ENCODE measurements at regions not wholly inside any gene's neighbourhood (a gene's known extent, or its start where the extent isn't known, plus 50 kb on each side); places are given as distances from the start of the nearest gene placed in this dataset.

DNA sequence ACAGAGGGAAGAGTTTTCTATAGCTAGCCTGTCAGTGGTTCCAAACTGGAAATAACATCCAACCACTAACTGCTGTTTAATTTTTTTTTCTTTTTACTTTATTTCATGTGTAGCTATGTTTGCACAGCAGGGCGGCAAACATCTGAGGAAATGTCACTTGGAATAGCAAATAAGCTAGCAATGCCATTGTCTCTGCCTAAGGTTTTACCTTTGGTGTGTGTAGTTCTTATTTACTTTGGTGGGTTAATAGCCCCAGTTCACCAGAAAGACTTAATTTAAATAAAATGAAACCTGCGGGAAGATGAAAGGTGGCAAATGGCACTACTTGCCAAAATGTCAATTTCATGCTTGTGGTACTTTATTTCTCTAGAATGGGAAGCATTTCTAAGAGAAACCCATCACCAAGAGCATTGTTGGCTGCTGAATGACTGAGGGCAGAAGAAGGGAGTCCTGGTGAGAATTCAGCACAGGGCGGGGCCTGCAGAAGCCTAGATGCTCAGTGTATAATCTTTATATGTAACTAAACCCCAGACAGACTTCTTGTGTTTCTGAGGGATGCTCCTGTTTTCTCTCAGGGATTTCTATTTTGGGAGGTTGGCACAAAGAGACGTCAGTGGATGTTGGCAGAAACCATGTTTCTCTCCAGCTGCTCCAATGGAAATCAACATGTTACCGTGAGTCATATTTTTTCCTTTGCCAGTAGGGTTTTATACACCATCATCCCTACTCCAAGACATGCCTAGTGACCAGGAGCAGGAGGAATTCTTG, 300.4 kb upstream of the NT5C1B start:
- DNase-seq (ENCODE audit: low read depth in 3 of 3) = no peak

DNA sequence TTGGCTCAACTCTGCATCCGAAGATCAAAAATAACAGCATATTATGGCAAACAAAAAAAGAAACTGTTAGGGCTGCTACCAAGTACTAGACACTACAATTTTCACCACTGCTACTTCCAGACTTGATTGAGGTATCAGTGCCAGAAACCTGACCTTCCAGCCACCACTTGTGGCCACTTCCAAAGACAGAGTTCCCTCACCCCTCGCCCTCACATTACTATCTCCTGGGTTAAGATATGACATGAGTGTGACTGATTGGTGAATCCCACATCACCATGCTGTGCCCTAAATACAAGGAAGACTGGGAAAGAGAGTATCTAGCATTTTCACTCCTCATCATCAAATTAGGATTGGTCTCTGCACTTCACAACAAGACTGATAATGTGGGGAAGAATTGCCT, 296.1 kb upstream of the NT5C1B start:
- no peak for DNase-seq (ENCODE audit: low read depth in 3 of 3)

DNA sequence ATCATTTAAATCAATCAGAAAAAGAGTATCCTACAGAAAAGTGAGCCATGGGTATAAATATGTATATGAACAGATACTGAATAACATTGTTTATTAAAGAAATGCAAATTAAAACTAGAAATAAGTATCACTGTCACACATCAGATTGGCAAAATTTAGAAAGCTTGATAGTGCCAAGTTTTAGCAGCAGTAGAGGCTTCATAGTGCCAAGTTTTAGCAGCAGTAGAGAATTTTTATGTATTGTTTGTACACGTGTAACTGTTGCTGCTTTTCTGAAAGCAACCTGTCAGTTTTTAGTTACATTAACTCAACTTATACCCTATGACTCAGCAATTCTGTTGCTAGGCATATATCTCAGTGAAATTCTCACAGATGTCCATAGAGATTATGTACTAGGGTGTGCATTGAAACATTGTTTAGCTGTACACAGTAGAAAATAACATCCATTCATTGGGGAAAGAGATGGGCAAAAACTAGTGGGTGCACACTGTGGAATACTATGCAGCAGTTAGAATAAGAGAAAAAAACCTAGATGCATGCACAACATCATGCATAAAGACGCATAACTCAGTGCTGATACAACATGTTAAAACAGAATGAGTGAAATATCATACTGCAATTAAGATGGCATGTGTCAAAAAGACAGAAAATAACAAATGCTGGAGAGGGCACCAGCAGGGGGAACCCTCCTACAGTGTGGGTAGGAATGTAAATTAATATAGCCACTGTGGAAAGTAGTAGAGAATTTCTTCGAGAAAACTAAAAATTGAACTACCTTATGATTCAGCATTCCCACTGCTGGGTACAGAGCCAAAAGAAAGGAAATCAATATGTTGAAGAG, 294.5 kb upstream of the NT5C1B start:
- no peak for DNase-seq (ENCODE audit: low read depth in 3 of 3)

- DNase-seq (ENCODE audit: low read depth in 3 of 3) = no peak
Measured at GRCh38 chr2:18871430-18871829, 282.1 kb upstream of the NT5C1B start.

GRCh38 chr2:18870307-18870706, 280.9 kb upstream of the NT5C1B start:
- DNase-seq (ENCODE audit: low read depth in 3 of 3) = no peak

DNA sequence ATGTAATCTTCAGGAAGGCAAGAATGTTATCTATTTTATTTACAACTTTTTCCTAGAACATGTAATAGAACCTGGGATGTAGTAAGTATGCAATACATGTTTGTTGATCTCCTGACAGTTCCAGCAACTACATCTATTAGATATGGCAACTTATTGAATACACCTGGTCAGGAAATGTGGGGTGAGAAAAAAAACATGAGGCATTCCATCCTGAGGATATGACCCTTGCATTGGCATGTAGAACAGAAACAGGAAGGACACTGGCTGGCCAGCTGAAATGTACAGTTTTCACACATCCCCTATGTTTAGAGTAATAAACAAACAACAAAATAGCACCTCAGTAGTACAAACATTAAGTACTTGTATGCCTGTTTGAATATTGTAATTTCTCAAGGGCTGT, 272.6 kb upstream of the NT5C1B start:
- no peak for DNase-seq (ENCODE audit: low read depth in 3 of 3)

- no peak for DNase-seq (ENCODE audit: low read depth in 3 of 3)
Measured at GRCh38 chr2:18860179-18860578, 270.8 kb upstream of the NT5C1B start.

- DNase-seq (ENCODE audit: low read depth in 3 of 3) = no peak
Measured at GRCh38 chr2:18856765-18857164, 267.4 kb upstream of the NT5C1B start.

DNA sequence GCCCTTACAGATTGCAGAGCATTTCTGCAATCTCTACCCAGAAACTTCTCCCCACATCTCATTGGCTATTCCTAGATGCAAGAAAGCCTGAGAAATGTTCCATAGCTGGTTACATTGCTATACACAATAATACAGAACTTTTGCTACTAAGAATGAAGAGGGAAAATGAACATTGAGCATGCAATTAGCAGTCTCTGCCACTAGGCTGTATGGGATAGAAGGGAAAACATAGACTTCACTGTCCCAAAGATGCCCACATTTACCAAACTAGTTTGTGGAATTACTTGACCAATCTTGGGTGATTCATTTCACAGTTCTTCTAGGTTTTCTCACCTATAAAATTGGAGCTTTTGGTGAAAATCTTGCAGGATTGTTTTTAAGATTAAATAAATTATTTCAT, 265.7 kb upstream of the NT5C1B start:
- no peak for DNase-seq (ENCODE audit: low read depth in 3 of 3)

DNA sequence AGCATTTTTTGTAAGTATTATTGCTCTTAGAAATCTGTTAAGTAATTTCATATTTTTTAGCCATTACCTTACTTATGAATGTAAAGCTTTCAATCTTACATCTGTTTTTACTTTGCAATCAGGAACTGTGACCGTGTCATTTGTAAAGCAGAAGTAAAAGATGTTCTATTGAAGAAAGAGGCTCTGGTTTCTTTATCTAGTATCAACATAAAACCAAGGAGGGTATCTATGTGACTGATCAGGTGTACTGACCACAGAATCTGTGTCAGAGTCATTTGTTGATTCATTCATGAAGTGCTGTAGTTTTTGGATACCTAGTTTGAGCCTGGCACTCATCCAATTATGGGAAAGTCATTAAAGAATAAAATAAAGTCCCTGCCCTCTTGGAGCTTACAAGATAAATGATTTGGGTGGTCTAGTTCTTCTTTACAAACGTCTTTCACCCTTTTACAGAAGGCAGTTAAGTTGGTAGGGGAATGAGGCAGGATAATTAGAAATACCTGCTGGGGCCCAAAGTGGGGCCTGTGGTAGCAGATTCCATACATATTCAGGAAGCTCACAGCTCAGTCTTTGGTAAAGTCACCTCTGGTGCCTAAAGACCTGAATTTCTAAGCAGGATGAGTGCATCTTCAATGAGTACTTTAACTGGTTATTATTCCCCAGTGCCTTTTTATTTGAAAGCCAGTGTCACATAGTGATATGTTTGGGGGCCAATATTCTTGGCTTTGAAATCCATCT, 260.6 kb upstream of the NT5C1B start:
- DNase-seq (ENCODE audit: low read depth in 3 of 3) = no peak

DNA sequence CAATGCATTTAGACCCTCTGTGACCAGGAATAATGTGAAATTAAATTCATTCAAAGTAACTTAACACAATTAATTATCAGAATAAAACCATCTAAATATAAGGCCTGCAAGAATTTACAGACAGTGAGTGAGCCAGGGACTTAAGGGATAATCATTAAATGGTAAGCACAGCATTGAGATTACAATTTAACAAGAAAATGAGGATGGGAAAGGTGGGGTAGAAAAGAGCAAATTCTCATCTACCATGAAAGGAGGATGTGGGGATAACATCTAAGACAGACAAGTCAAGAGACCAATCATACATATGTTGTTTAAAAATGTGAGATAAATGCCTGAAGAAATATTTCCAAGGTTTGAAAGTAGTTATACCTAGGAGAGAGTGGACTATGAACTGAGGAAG, 259.3 kb upstream of the NT5C1B start:
- no peak for DNase-seq (ENCODE audit: low read depth in 3 of 3)

- no peak for DNase-seq (ENCODE audit: low read depth in 3 of 3)
Measured at GRCh38 chr2:18845854-18846445, 256.6 kb upstream of the NT5C1B start.

DNA sequence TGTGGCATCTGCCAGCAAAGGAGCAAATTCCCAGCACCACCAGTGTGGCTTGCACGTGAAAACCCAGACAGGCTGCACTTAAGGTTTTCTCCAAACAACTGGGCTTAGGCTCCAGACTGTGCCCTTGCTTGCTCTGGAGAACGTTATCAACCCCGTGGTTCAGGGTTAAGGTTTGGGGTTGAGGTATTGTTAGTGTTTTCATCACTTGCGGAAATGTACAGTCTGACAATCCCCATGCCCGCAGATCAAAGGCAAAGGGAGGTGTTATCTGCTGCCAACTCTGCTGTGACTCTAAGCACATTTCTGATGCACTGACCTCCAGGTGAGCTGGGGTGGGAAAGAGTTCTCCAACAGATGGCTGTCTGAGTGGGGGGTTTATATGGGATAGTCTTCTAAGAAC, 253.5 kb upstream of the NT5C1B start:
- no peak for DNase-seq (ENCODE audit: low read depth in 3 of 3)

GRCh38 chr2:18841248-18842150, 252.1 kb upstream of the NT5C1B start:
- DNase-seq (ENCODE audit: low read depth in 3 of 3) = no peak

DNA sequence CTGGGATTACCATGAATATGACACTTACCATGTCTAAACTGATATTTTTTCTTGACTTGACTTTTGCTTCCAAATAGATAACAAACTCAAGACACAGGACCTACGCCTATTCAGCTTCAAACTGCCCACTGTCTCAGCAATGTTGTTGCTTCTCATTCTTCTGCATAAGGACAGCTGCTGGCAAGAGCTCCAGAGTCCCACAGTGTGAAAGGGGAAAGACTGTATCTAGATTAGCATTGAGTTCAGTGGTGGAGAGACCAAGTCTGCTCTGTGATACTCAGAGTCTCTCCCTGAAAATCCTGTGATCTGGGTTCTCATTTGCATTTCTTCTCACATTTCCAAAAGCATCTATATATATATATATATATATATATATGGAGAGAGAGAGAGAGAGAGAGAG, 247.9 kb upstream of the NT5C1B start:
- no peak for DNase-seq (ENCODE audit: low read depth in 3 of 3)

DNA sequence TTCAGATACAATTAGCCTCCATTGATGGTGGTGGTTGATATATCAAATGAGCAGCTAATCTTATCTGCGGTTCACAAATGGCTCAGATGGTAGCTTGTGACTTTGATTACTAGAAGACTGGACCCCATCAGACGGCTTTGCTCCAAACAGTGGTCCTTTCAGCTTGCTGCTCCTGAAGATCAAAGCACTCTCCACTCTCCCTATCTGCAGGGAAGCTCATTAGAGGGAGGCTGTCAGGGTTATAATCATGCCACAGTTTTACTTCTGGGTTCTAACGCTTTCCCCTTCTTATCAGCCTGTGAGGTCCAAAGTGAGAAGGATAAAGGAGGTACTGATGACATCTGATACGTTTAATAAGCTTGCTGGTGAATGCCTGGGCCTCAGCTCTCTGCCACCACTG, 247.1 kb upstream of the NT5C1B start:
- no peak for DNase-seq (ENCODE audit: low read depth in 3 of 3)

DNA sequence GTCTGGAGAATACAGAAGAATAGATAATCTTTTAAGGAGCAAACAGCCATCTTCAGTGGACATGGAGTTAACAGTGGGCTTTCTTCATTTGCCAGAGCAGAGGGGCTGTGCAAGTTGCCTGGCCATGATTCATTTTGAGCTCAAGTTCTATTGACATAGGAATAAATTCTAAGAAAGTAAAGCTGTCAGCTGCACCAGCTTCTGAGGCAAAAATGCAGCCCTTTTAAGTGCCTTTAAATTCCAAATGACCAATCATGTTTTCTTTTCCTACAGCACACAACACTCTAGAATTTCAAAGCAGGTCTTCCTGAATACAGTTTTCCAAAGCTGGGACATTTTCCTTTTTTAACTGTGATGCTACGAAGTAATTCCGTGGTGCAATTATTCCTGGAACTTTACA, 246.4 kb upstream of the NT5C1B start:
- DNase-seq (ENCODE audit: low read depth in 3 of 3) = no peak

GRCh38 chr2:18834341-18834740, 245.0 kb upstream of the NT5C1B start:
- DNase-seq (ENCODE audit: low read depth in 3 of 3) = no peak

DNA sequence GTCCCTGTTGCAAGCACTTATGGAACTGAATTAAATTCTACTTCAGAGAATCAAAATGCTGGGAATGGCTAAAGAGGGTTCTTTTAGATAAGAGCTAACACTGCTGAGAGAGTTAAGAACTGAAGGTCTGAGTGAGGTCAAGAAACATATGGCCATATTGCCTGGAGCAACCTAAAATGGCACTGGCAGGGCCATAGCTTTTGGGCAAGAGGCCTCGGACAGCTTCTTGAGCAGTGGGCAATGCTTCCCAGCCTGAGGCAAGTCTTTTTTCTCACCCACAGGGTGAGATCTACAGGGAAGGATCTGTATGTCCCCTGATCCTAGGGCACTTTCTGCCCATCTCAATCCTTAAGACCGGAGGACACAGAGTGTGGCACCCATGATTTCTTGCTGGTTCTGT, 244.6 kb upstream of the NT5C1B start:
- DNase-seq (ENCODE audit: low read depth in 3 of 3) = no peak

- DNase-seq (ENCODE audit: low read depth in 3 of 3) = no peak
Measured at GRCh38 chr2:18831916-18832510, 242.6 kb upstream of the NT5C1B start.

- no peak for DNase-seq (ENCODE audit: low read depth in 3 of 3)
Measured at GRCh38 chr2:18830962-18831361, 241.6 kb upstream of the NT5C1B start.
